Epithelial cell of esophagus (primary cell): ENCODE measurements at regions not wholly inside any gene's neighbourhood (a gene's known extent, or its start where the extent isn't known, plus 50 kb on each side); places are given as distances from the start of the nearest gene placed in this dataset.
A peak's percentile ranks its signal among the peaks of the same experiment; 100 is the strongest.
"Not testable (repeated sequence)": the region's sequence is repeated elsewhere in the genome, so short reads cannot be mapped to it uniquely, and the experiment has no call there.

Experiments
- DNase-seq: peaks from one replicate; pipeline ENCODE4 v3.0.0; 2010; ENCODE audit warnings: low read depth
- H3K4me3 ChIP-seq: 2 replicates; pipeline ENCODE4 v1.5.1; 2011; ENCODE audit warnings: mild to moderate bottlenecking, low read length, control low read depth
- CTCF ChIP-seq: IDR thresholded peaks from 2 replicates; pipeline ENCODE4 v1.5.1; 2011; ENCODE audit warnings: low read depth, mild to moderate bottlenecking, low read length, control low read depth, inconsistent platforms; ENCODE audit not compliant: insufficient read depth; ENCODE audit errors: missing control alignments

- no peak for TF ChIP-seq CTCF
- H3K4me3 ChIP-seq, result no peak overlapping the region
These were observed 245.1 kb upstream of the PRSS16 start for GRCh38 chr6:27002447-27002846.

GRCh38 chr6:27007020-27007419, 240.5 kb upstream of the PRSS16 start:
- TF ChIP-seq CTCF, result no peak
- H3K4me3 ChIP-seq, result no peak overlapping the region
- no peak for DNase-seq

More at GRCh38 chr6:27002447-27002846, 245.1 kb upstream of the PRSS16 start:
- no peak for DNase-seq

- H3K4me3 ChIP-seq, DNase-seq: not testable (repeated sequence)
These were observed 238.9 kb upstream of the PRSS16 start for GRCh38 chr6:27008613-27009012.

- not testable (repeated sequence) for DNase-seq, H3K4me3 ChIP-seq
These were observed 233.4 kb upstream of the PRSS16 start for GRCh38 chr6:27014053-27014452.

GRCh38 chr6:27016689-27017088, 230.8 kb upstream of the PRSS16 start:
- no peak overlapping the region for H3K4me3 ChIP-seq
- DNase-seq, result no peak
- TF ChIP-seq CTCF, result no peak

GRCh38 chr6:27018401-27018800, 229.1 kb upstream of the PRSS16 start:
- DNase-seq, H3K4me3 ChIP-seq: not testable (repeated sequence)

GRCh38 chr6:27019651-27020552, 227.6 kb upstream of the PRSS16 start:
- peak; percentile 88 for DNase-seq
- H3K4me3 ChIP-seq, result peak overlapping the region; percentile 72
- no peak for TF ChIP-seq CTCF

- peak overlapping the region; percentile 72 for H3K4me3 ChIP-seq
- TF ChIP-seq CTCF, result no peak
- DNase-seq, result no peak
These were observed 227.0 kb upstream of the PRSS16 start for GRCh38 chr6:27020553-27020880.
